ENCODE measurements at regions not wholly inside any gene's neighbourhood (a gene's known extent, or its start where the extent isn't known, plus 50 kb on each side); places are given as distances from the start of the nearest gene placed in this dataset.
"Not testable (repeated sequence)": the region's sequence is repeated elsewhere in the genome, so short reads cannot be mapped to it uniquely, and the experiment has no call there.

DNA sequence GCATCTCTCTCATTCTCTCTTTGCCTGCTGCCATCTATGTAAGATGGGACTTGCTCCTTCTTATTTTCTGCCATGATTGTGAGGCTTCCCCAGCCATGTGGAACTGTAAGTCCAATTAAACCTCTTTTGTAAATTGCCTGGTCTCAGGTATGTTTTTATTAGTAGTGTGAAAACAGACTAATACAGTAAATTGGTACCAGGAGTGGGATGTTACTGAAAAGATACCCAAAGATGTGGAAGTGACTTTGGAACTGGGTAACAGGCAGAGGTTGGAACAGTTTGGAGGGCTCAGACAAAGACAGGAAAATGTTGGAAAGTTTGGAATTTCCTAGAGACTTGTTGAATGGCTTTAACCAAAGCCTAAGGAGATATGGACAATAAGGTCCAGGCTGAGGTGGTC lies 503.1 kb upstream of the SOX9 start:
- TF ChIP-seq, protein P1, sequence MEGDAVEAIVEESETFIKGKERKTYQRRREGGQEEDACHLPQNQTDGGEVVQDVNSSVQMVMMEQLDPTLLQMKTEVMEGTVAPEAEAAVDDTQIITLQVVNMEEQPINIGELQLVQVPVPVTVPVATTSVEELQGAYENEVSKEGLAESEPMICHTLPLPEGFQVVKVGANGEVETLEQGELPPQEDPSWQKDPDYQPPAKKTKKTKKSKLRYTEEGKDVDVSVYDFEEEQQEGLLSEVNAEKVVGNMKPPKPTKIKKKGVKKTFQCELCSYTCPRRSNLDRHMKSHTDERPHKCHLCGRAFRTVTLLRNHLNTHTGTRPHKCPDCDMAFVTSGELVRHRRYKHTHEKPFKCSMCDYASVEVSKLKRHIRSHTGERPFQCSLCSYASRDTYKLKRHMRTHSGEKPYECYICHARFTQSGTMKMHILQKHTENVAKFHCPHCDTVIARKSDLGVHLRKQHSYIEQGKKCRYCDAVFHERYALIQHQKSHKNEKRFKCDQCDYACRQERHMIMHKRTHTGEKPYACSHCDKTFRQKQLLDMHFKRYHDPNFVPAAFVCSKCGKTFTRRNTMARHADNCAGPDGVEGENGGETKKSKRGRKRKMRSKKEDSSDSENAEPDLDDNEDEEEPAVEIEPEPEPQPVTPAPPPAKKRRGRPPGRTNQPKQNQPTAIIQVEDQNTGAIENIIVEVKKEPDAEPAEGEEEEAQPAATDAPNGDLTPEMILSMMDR (IDR thresholded peaks at IDR 0.05): not testable (repeated sequence)
- not testable (repeated sequence) for TF ChIP-seq POLR2A (IDR thresholded peaks at IDR 0.05)

Measured in Peyer's patch (tissue), 4 donors.